ENCODE measurements at regions not wholly inside any gene's neighbourhood (a gene's known extent, or its start where the extent isn't known, plus 50 kb on each side); places are given as distances from the start of the nearest gene placed in this dataset.

DNA sequence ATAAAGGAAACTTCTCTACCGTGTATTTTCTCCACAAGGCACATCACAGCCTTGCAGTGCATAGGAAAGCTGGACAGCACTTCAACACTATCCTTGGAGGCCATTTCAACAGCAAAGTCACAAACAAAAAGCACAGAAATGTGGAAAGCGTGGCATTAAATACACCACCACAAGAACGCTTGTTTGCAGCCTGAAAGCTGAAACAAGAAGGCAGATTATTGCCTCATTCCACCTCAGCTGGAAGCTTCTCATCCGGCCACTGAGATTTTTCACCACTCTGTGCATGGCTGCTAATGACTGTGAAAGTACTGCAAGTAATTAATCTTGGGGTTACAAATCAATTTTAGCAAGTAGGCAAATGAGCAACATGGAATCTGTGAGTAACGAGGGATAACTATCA, 50.9 kb upstream of the GALNT2 start:
- TF ChIP-seq JUND (IDR thresholded peaks at IDR 0.05; ENCODE audit: low read length) (no peak), EP300 (IDR thresholded peaks at IDR 0.05; ENCODE audit: borderline replicate concordance in 1 of 2, low read depth in 2 of 2, low read length in 2 of 2) (no peak), NRF1 (IDR thresholded peaks at IDR 0.05; ENCODE audit: low read depth, low read length) (no peak), GABPA (IDR thresholded peaks at IDR 0.05; ENCODE audit: borderline replicate concordance, insufficient read depth, low read length) (no peak)
- Histone ChIP-seq H3K4ac (replicated peaks; ENCODE audit: insufficient read length, low read depth, low read length) (peak overlapping the region; percentile 70), H3K4me1 (replicated peaks in 1 of 4; ENCODE audit: control insufficient read depth in 3 of 4, insufficient read depth in 4 of 4, low read length in 3 of 4) (peaks cover 0 to 8% (median 2%) of the 10 kb centered on the region in 4 experiments; a peak in 3 of 7 replicates), H2BK20ac (ENCODE audit: low read length) (peak overlapping the region; percentile 64), H2BK12ac (ENCODE audit: low read depth, low read length) (peak overlapping the region; percentile 11; the same call in 1 of the 2 replicates), H3K27ac (ENCODE audit: low read depth, low read length) (no peak overlapping the region), H3K9ac (replicated peaks in 1 of 4; ENCODE audit: extremely low read depth in 1 of 4, low read depth in 3 of 4, low read length in 3 of 4) (no peak overlapping the region), H4K8ac (ENCODE audit: extremely low read depth, insufficient read depth, low read length) (no peak overlapping the region), H2BK120ac (replicated peaks; ENCODE audit: low read depth, low read length) (no peak overlapping the region), H3K4me3 (ENCODE audit: extremely low read depth in 1 of 4, insufficient read depth in 2 of 4, low read depth in 3 of 4, low read length in 4 of 4) (no peak overlapping the region), H2AFZ (ENCODE audit: low read length) (peak overlapping the region; percentile 86), H3K56ac (replicated peaks; ENCODE audit: insufficient read length, low read depth, low read length) (no peak overlapping the region), H3K23ac (ENCODE audit: insufficient read length) (no peak overlapping the region), H2AK5ac (ENCODE audit: low read depth, low read length) (no peak overlapping the region), H3K9me3 (ENCODE audit: insufficient read depth in 2 of 2, low read depth in 1 of 2, low read length in 1 of 2) (no peaks in the 10 kb centered on the region; a peak in 1 of 4 replicates), H3K36me3 (ENCODE audit: control insufficient read depth in 2 of 4, insufficient read depth in 4 of 4, low read length in 3 of 4) (no peaks in the 10 kb centered on the region), H3K4me2 (ENCODE audit: insufficient read depth in 1 of 2, low read depth in 2 of 2, low read length in 2 of 2) (no peak overlapping the region), H3K23me2 (ENCODE audit: low read depth, low read length) (no peaks in the 10 kb centered on the region), H3K18ac (ENCODE audit: extremely low read depth, low read length) (no peak overlapping the region), H3K14ac (ENCODE audit: insufficient read length) (no peak overlapping the region), H4K91ac (replicated peaks; ENCODE audit: insufficient read length, low read length) (peak overlapping the region; percentile 44), H3K79me2 (ENCODE audit: control insufficient read depth in 1 of 2, insufficient read depth in 2 of 2, low read length in 2 of 2) (no peaks in the 10 kb centered on the region), H2BK15ac (ENCODE audit: low read length) (no peak overlapping the region), H3K27me3 (replicated peaks in 1 of 4; ENCODE audit: control insufficient read depth in 3 of 4, extremely low read depth in 1 of 4, insufficient read depth in 3 of 4, low read length in 3 of 4) (peaks cover 0 to 2% (median 0%) of the 10 kb centered on the region in 4 experiments; a peak in 2 of 7 replicates), H3K79me1 (ENCODE audit: low read depth, low read length) (no peaks in the 10 kb centered on the region), H4K5ac (ENCODE audit: insufficient read length, low read depth, low read length) (no peak overlapping the region), H4K20me1 (replicated peaks in 1 of 2; ENCODE audit: control insufficient read depth in 1 of 2, insufficient read depth in 2 of 2, low read length in 2 of 2) (no peaks in the 10 kb centered on the region), H2BK5ac (ENCODE audit: low read depth, low read length) (no peak overlapping the region)
- CTCF ChIA-PET (ENCODE audit: partially characterized antibody), result interaction anchor here (1.2 to 1.4 kb wide), 3 partner anchors 14 to 355 kb away, joined by 4 to 6 read pairs (median 4); no protein-coding TSS in a partner anchor
- no peak for DNase-seq (ENCODE audit: low read depth in 1 of 2, low spot score in 2 of 2)
- POLR2A ChIA-PET (ENCODE audit: partially characterized antibody), result interaction anchor here (1.0 kb wide), 1 partner anchor 10 kb away, joined by 3 read pairs; no protein-coding TSS in a partner anchor
- 83% methylated on average over 5 of the region's 5 CpGs; no CpG with 5 or more reads in 1 of the 2 experiments for WGBS, 2 experiments (ENCODE audit: extremely low coverage in 1 of 2, insufficient coverage in 1 of 2, insufficient read length in 1 of 2, insufficient replicate concordance in 2 of 2, low coverage in 1 of 2, low lambda C conversion rate in 2 of 2, missing lambda C conversion rate in 1 of 2)
- FAIRE-seq, result no peak
